HCT116 (cell line): ENCODE measurements at regions not wholly inside any gene's neighbourhood (a gene's known extent, or its start where the extent isn't known, plus 50 kb on each side); places are given as distances from the start of the nearest gene placed in this dataset.

Experiments
- ATAC-seq: fragments of 200-7000 bp; cut with Tn5 transposase; 2 replicates; pipeline ENCODE4 v1.9.1; 2020; ENCODE audit warnings: mild to moderate bottlenecking, moderate library complexity
- BruUV-seq: library from RNA; stranded (reverse); fragments of 400-500 nt; replicated peaks from 2 replicates; lab custom pipeline; 2021; lab: Mats Ljungman, UMichigan
- CTCF ChIA-PET: fragments of 300-600 bp; sonication (Branson Sonifier 250); formaldehyde crosslinking; loops from one replicate; lab custom pipeline; 2021; ENCODE audit warnings: antibody characterized with exemption; lab: Charles Lee
- POLR2A ChIA-PET: fragments of 300-600, 350-600 bp; sonication (Branson Sonifier 250); formaldehyde crosslinking; loops from one replicate; lab custom pipeline; 2021; ENCODE audit warnings: antibody characterized with exemption; lab: Charles Lee
- RAD21 ChIA-PET, 2 experiments: fragments of 300-600 bp; sonication (Branson Sonifier 250); formaldehyde crosslinking; loops; one replicate each; lab custom pipeline; 2023; ENCODE audit warnings: low total read pairs in 2 of 2; ENCODE audit not compliant: uncharacterized antibody in 2 of 2, unreplicated experiment in 2 of 2, low non-redundant PET in 1 of 2; lab: Charles Lee
- DNase-seq: peaks from one replicate; pipeline ENCODE4 v3.0.0-alpha.2; 2010; ENCODE audit warnings: low read depth, low spot score
- H2AFZ ChIP-seq: fragments of 200-600 bp; shearing (Covaris generic), sonication (generic); 2 replicates; pipeline ENCODE4 v1.6.1; 2017; ENCODE audit warnings: low read depth, mixed run types, mixed read lengths, antibody characterized with exemption, low read length; ENCODE audit not compliant: poor library complexity, severe bottlenecking
- H3K27ac ChIP-seq: 2 replicates; pipeline ENCODE4 v1.5.1; 2012; ENCODE audit warnings: low read depth, low read length
- H3K27me3 ChIP-seq: fragments of 200-600 bp; sonication (generic); 2 replicates; pipeline ENCODE4 v1.6.1; 2016; ENCODE audit warnings: mixed run types, low read length, mixed read lengths; ENCODE audit not compliant: insufficient read depth
- H3K36me3 ChIP-seq, 2 experiments: fragments of 200-500 bp in 1 of 2; fragments of 200-600 bp in 1 of 2; sonication (Bioruptor generic) in 1 of 2; sonication (generic) in 1 of 2; 2 replicates each; pipeline versions ENCODE4 v1.5.1 to v1.6.1; 2014 to 2016; ENCODE audit warnings: low read length in 2 of 2, inconsistent platforms in 1 of 2, mixed read lengths in 1 of 2, mixed run types in 1 of 2; ENCODE audit not compliant: insufficient read depth in 2 of 2, control insufficient read depth in 1 of 2
- H3K4me1 ChIP-seq, 2 experiments: fragments of 200-600 bp in 1 of 2; sonication (generic) in 1 of 2; 2 replicates each; pipeline versions ENCODE4 v1.5.1 to v1.6.1; 2012 to 2017; ENCODE audit warnings: low read length in 2 of 2, inconsistent platforms in 1 of 2, mild to moderate bottlenecking in 1 of 2, mixed read lengths in 1 of 2, mixed run types in 1 of 2, moderate library complexity in 1 of 2; ENCODE audit not compliant: insufficient read depth in 2 of 2, control insufficient read depth in 1 of 2
- H3K4me2 ChIP-seq: fragments of 200-600 bp; sonication (generic); 2 replicates; pipeline ENCODE4 v1.6.1; 2017; ENCODE audit warnings: mixed run types, low read length, mixed read lengths
- H3K4me3 ChIP-seq, 2 experiments: fragments of 200-600 bp in 1 of 2; sonication (generic) in 1 of 2; replicated peaks in 1 of 2; 2 replicates each; pipeline ENCODE4 v1.5.1; 2011 to 2016; ENCODE audit warnings: low read length in 2 of 2, control low read depth in 1 of 2, low read depth in 1 of 2, mild to moderate bottlenecking in 1 of 2, mixed read lengths in 1 of 2, mixed run types in 1 of 2
- H3K79me2 ChIP-seq: fragments of 200-600 bp; sonication (generic); 2 replicates; pipeline ENCODE4 v1.6.1; 2017; ENCODE audit warnings: mild to moderate bottlenecking, mixed run types, low read length, moderate library complexity, mixed read lengths; ENCODE audit not compliant: insufficient read depth
- H3K9ac ChIP-seq: fragments of 200-600 bp; sonication (generic); 2 replicates; pipeline ENCODE4 v1.6.1; 2016; ENCODE audit warnings: low read length, mixed read lengths
- H3K9me2 ChIP-seq: fragments of 200-600 bp; sonication (generic), shearing (Covaris generic); 2 replicates; pipeline ENCODE4 v1.6.1; 2017; ENCODE audit warnings: mixed run types, mild to moderate bottlenecking, moderate library complexity; ENCODE audit not compliant: insufficient read depth
- H3K9me3 ChIP-seq, 2 experiments: fragments of 200-500 bp in 1 of 2; fragments of 200-600 bp in 1 of 2; sonication (Bioruptor generic) in 1 of 2; sonication (generic) in 1 of 2; 2 replicates each; pipeline ENCODE4 v1.6.1; 2014 to 2017; ENCODE audit warnings: low read length in 2 of 2, mixed read lengths in 2 of 2, inconsistent platforms in 1 of 2, low read depth in 1 of 2, mild to moderate bottlenecking in 1 of 2, mixed run types in 1 of 2, moderate library complexity in 1 of 2; ENCODE audit not compliant: control insufficient read depth in 1 of 2, insufficient read depth in 1 of 2
- H4K20me1 ChIP-seq: fragments of 200-600 bp; sonication (generic), shearing (Covaris generic); 2 replicates; pipeline ENCODE4 v1.6.1; 2017; ENCODE audit warnings: mixed run types, mild to moderate bottlenecking, moderate library complexity; ENCODE audit not compliant: insufficient read depth
- CBX3 ChIP-seq: IDR thresholded peaks from 2 replicates; pipeline ENCODE4 v1.6.1; 2012; ENCODE audit warnings: low read depth
- CTCF ChIP-seq, 3 experiments: fragments of 200-600 bp in 1 of 3; sonication (generic) in 1 of 3; IDR thresholded peaks in 2 of 3; conservative IDR thresholded peaks in 1 of 3; 2 replicates each; pipeline ENCODE4 v1.5.1; 2012 to 2017; ENCODE audit warnings: low read depth in 2 of 3, low read length in 2 of 3, antibody characterized with exemption in 1 of 3, borderline replicate concordance in 1 of 3, control low read depth in 1 of 3, mild to moderate bottlenecking in 1 of 3, mixed read lengths in 1 of 3, mixed run types in 1 of 3, moderate library complexity in 1 of 3; ENCODE audit not compliant: insufficient read depth in 1 of 3
- EGR1 ChIP-seq: IDR thresholded peaks from 2 replicates; pipeline ENCODE4 v1.6.1; 2012; ENCODE audit warnings: low read depth
- EZH2 ChIP-seq: fragments of 200-600 bp; sonication (generic); IDR thresholded peaks from 2 replicates; pipeline ENCODE4 v1.6.1; 2017; ENCODE audit warnings: antibody characterized with exemption, mixed run types
- EZH2phosphoT487 ChIP-seq: fragments of 200-600 bp; IDR thresholded peaks from 2 replicates; pipeline ENCODE4 v1.6.1; 2018; ENCODE audit warnings: antibody characterized with exemption, borderline replicate concordance
- FOSL1 ChIP-seq: IDR thresholded peaks from 2 replicates; pipeline ENCODE4 v1.6.1; 2012; ENCODE audit warnings: low read depth
- JUND ChIP-seq: IDR thresholded peaks from 2 replicates; pipeline ENCODE4 v1.6.1; 2012
- MAX ChIP-seq: IDR thresholded peaks from 2 replicates; pipeline ENCODE4 v1.6.1; 2012
- POLR2A ChIP-seq: IDR thresholded peaks from 2 replicates; pipeline ENCODE4 v1.7.0; 2011; ENCODE audit warnings: borderline replicate concordance; ENCODE audit not compliant: insufficient read depth, insufficient read length; ENCODE audit errors: extremely low read depth
- RAD21 ChIP-seq: IDR thresholded peaks from 2 replicates; pipeline ENCODE4 v1.6.1; 2012; ENCODE audit warnings: low read depth, mild to moderate bottlenecking
- SIN3A ChIP-seq: IDR thresholded peaks from 2 replicates; pipeline ENCODE4 v1.6.1; 2012; ENCODE audit warnings: low read depth
- SP1 ChIP-seq: IDR thresholded peaks from 2 replicates; pipeline ENCODE4 v1.6.1; 2012; ENCODE audit warnings: low read depth
- SRF ChIP-seq: IDR thresholded peaks from 2 replicates; pipeline ENCODE4 v1.6.1; 2012; ENCODE audit warnings: low read depth
- YY1 ChIP-seq: IDR thresholded peaks from 2 replicates; pipeline ENCODE4 v1.6.1; 2011; ENCODE audit warnings: low read length, low read depth, moderate library complexity, mild to moderate bottlenecking; ENCODE audit not compliant: insufficient replicate concordance; ENCODE audit errors: extremely low read depth
- ZFX ChIP-seq: fragments of 450-650 bp; IDR thresholded peaks from 2 replicates; pipeline ENCODE4 v1.6.1; 2017
- ZNF274 ChIP-seq: fragments of 200-500 bp; sonication (Bioruptor generic); IDR thresholded peaks from 2 replicates; pipeline ENCODE4 v1.6.1; 2014; ENCODE audit warnings: mild to moderate bottlenecking, low read depth, low read length, inconsistent platforms
- intact Hi-C: fragments of 100-400 bp; cut with micrococcal nuclease; formaldehyde crosslinking; loops from 2 replicates; pipeline ENCODE4 v1.10.0; 2022
- TF ChIP-seq, protein P1 (sequence below): IDR thresholded peaks from 2 replicates; pipeline ENCODE4 v1.6.1; 2012
- TF ChIP-seq, protein P2 (sequence below): IDR thresholded peaks from 2 replicates; pipeline ENCODE4 v1.6.1; 2012; ENCODE audit warnings: low read depth
- TF ChIP-seq, protein P3 (sequence below): IDR thresholded peaks from 2 replicates; pipeline ENCODE4 v1.6.1; 2011; ENCODE audit warnings: mild to moderate bottlenecking, low read length, moderate library complexity; ENCODE audit not compliant: insufficient replicate concordance; ENCODE audit errors: extremely low read depth

DNA sequence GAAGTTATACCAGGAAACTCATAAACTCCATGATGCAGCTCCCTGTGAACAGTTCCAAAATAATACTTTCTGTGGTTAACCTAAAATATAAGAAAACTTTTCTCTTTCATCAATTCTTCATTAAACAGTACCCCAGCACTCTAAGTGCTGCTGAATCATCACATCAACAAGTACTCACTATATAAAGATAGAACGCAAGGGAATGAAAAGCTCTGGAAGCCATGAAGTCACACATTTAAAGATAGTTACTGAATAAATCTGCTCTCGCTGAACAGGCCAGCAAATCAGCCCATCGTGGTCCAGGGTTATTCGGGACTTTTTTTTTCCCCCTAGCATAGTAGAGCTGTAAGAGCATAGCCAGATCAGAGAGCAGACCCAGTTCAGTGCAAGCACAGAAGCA, 254.3 kb downstream of the IPMK start:
- H3K27me3 ChIP-seq = no peaks in the 10 kb centered on the region
- TF ChIP-seq ZFX = no peak
- no peak for TF ChIP-seq EGR1
- TF ChIP-seq, protein P1, sequence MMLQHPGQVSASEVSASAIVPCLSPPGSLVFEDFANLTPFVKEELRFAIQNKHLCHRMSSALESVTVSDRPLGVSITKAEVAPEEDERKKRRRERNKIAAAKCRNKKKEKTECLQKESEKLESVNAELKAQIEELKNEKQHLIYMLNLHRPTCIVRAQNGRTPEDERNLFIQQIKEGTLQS = no peak
- no peak for TF ChIP-seq SRF
- no peak for TF ChIP-seq YY1
- TF ChIP-seq POLR2A = no peak
- no peak for TF ChIP-seq CTCF (IDR thresholded peaks at IDR 0.05 in 2 of 3, conservative IDR thresholded peaks at IDR 0.05 in 1 of 3; ENCODE audit: borderline replicate concordance in 1 of 3, insufficient read depth in 1 of 3, low read depth in 2 of 3, low read length in 2 of 3)
- TF ChIP-seq JUND = no peak
- no peak for TF ChIP-seq EZH2phosphoT487
- TF ChIP-seq, protein P2, sequence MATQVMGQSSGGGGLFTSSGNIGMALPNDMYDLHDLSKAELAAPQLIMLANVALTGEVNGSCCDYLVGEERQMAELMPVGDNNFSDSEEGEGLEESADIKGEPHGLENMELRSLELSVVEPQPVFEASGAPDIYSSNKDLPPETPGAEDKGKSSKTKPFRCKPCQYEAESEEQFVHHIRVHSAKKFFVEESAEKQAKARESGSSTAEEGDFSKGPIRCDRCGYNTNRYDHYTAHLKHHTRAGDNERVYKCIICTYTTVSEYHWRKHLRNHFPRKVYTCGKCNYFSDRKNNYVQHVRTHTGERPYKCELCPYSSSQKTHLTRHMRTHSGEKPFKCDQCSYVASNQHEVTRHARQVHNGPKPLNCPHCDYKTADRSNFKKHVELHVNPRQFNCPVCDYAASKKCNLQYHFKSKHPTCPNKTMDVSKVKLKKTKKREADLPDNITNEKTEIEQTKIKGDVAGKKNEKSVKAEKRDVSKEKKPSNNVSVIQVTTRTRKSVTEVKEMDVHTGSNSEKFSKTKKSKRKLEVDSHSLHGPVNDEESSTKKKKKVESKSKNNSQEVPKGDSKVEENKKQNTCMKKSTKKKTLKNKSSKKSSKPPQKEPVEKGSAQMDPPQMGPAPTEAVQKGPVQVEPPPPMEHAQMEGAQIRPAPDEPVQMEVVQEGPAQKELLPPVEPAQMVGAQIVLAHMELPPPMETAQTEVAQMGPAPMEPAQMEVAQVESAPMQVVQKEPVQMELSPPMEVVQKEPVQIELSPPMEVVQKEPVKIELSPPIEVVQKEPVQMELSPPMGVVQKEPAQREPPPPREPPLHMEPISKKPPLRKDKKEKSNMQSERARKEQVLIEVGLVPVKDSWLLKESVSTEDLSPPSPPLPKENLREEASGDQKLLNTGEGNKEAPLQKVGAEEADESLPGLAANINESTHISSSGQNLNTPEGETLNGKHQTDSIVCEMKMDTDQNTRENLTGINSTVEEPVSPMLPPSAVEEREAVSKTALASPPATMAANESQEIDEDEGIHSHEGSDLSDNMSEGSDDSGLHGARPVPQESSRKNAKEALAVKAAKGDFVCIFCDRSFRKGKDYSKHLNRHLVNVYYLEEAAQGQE = no peak
- no peak for TF ChIP-seq CBX3
- TF ChIP-seq, protein P3, sequence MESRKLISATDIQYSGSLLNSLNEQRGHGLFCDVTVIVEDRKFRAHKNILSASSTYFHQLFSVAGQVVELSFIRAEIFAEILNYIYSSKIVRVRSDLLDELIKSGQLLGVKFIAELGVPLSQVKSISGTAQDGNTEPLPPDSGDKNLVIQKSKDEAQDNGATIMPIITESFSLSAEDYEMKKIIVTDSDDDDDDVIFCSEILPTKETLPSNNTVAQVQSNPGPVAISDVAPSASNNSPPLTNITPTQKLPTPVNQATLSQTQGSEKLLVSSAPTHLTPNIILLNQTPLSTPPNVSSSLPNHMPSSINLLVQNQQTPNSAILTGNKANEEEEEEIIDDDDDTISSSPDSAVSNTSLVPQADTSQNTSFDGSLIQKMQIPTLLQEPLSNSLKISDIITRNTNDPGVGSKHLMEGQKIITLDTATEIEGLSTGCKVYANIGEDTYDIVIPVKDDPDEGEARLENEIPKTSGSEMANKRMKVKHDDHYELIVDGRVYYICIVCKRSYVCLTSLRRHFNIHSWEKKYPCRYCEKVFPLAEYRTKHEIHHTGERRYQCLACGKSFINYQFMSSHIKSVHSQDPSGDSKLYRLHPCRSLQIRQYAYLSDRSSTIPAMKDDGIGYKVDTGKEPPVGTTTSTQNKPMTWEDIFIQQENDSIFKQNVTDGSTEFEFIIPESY = no peak
- TF ChIP-seq MAX = no peak
- TF ChIP-seq FOSL1 = no peak
- no peak for TF ChIP-seq ZNF274
- TF ChIP-seq SP1 = no peak
- TF ChIP-seq EZH2 = no peak
- no peak for TF ChIP-seq SIN3A
- no peak for TF ChIP-seq RAD21
- DNase-seq (no peak), ATAC-seq (no peak)
- H3K79me2 ChIP-seq = no peaks in the 10 kb centered on the region
- BruUV-seq = no TSS peak
- H3K4me2 ChIP-seq = no peak overlapping the region
- H3K9me2 ChIP-seq = no peaks in the 10 kb centered on the region
- no peaks in the 10 kb centered on the region for H3K9me3 ChIP-seq
- no peaks in the 10 kb centered on the region for H3K36me3 ChIP-seq
- CTCF ChIA-PET = no interaction called here
- intact Hi-C loops = no loop called here
- H3K4me1 ChIP-seq = no peaks in the 10 kb centered on the region
- RAD21 ChIA-PET = no interaction called here
- H2AFZ ChIP-seq = no peak overlapping the region
- POLR2A ChIA-PET = no interaction called here
- no peak overlapping the region for H3K9ac ChIP-seq
- H3K4me3 ChIP-seq = no peak overlapping the region
- H3K27ac ChIP-seq = no peak overlapping the region
- H4K20me1 ChIP-seq = no peaks in the 10 kb centered on the region
